ENCODE measurements at regions not wholly inside any gene's neighbourhood (a gene's known extent, or its start where the extent isn't known, plus 50 kb on each side); places are given as distances from the start of the nearest gene placed in this dataset.

DNA sequence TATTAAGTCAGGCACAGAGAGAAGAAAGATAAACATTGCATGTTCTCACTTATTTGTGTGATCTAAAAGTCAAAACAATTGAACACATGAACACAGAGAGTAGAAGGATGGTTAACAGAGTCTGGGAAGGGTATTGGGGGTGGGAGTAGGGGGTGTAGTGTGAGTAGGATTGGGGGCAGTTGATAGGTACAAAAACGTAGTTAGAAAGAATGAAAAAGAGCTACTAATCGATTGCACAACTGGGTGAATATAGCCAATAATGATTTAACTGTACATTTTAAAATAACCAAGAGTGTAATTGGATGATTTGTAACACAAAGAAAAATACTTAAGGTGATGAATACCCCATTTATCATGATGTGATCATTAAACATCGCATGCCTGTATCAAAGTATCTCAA is 333.3 kb downstream of the HAO1 start:
- no peak for DNase-seq
- TF ChIP-seq, protein P1, sequence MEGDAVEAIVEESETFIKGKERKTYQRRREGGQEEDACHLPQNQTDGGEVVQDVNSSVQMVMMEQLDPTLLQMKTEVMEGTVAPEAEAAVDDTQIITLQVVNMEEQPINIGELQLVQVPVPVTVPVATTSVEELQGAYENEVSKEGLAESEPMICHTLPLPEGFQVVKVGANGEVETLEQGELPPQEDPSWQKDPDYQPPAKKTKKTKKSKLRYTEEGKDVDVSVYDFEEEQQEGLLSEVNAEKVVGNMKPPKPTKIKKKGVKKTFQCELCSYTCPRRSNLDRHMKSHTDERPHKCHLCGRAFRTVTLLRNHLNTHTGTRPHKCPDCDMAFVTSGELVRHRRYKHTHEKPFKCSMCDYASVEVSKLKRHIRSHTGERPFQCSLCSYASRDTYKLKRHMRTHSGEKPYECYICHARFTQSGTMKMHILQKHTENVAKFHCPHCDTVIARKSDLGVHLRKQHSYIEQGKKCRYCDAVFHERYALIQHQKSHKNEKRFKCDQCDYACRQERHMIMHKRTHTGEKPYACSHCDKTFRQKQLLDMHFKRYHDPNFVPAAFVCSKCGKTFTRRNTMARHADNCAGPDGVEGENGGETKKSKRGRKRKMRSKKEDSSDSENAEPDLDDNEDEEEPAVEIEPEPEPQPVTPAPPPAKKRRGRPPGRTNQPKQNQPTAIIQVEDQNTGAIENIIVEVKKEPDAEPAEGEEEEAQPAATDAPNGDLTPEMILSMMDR (IDR thresholded peaks at IDR 0.05), result no peak
- Histone ChIP-seq H3K9ac (ENCODE audit: low read depth in 2 of 2, low read length in 2 of 2) (no peak overlapping the region), H3K4me3 (no peak overlapping the region), H3K27ac (no peak overlapping the region), H3K4me1 (no peaks in the 10 kb centered on the region), H3K36me3 (no peaks in the 10 kb centered on the region), H3K9me3 (no peaks in the 10 kb centered on the region), H3K27me3 (no peaks in the 10 kb centered on the region)
- intact Hi-C loops (cut with DNase I), result no loop called here

DNA sequence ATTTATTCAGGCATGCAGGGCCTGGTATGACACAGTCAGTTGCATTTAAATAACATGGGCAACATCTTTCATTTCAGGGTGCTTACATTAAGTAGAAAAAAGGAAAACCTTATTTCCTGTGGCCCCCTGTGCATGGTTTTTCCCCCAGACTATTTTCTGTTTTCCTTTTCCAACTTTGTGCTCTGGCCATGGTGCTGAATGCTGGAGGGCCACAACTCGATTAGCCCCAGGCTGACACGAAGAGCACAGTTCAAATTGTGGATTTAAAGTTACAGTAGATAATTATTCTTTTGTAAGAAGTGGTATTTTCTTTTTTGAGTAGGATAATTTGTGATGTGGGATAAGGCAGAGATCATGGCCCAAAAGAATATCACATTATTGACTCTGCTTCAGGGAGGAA is 332.0 kb downstream of the HAO1 start:
- intact Hi-C loops (cut with DNase I), result no loop called here
- H3K9ac ChIP-seq (ENCODE audit: low read depth in 2 of 2, low read length in 2 of 2), result no peak overlapping the region
- no peak overlapping the region for H3K27ac ChIP-seq
- no peaks in the 10 kb centered on the region for H3K27me3 ChIP-seq
- no peak for DNase-seq
- no peak overlapping the region for H3K4me3 ChIP-seq
- TF ChIP-seq, protein P1 (IDR thresholded peaks at IDR 0.05), result no peak
- no peaks in the 10 kb centered on the region for H3K4me1 ChIP-seq
- no peaks in the 10 kb centered on the region for H3K9me3 ChIP-seq
- H3K36me3 ChIP-seq, result no peaks in the 10 kb centered on the region

DNA sequence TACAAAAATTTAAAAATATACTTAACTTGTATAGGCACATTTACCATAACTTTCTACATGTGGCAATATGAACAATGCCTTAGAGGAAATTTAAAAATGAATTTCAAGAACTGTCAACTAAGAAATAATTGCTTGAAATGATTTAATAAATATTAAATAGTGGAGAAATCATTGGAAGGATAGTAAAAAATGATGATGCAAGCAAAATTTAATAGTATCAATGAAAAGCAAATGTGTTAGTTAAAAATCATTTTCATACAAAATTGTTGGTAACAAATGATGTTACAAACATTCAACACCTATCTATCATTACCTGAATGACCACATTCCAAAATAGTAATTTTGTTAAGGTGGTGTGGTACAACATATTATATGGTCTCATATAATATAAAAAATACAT is 331.0 kb downstream of the HAO1 start:
- H3K4me1 ChIP-seq, result no peaks in the 10 kb centered on the region
- TF ChIP-seq, protein P1 (IDR thresholded peaks at IDR 0.05), result no peak
- intact Hi-C loops (cut with DNase I), result no loop called here
- no peak overlapping the region for H3K27ac ChIP-seq
- no peak overlapping the region for H3K9ac ChIP-seq (ENCODE audit: low read depth in 2 of 2, low read length in 2 of 2)
- no peaks in the 10 kb centered on the region for H3K9me3 ChIP-seq
- no peaks in the 10 kb centered on the region for H3K27me3 ChIP-seq
- H3K4me3 ChIP-seq, result no peak overlapping the region
- no peak for DNase-seq
- H3K36me3 ChIP-seq, result no peaks in the 10 kb centered on the region

DNA sequence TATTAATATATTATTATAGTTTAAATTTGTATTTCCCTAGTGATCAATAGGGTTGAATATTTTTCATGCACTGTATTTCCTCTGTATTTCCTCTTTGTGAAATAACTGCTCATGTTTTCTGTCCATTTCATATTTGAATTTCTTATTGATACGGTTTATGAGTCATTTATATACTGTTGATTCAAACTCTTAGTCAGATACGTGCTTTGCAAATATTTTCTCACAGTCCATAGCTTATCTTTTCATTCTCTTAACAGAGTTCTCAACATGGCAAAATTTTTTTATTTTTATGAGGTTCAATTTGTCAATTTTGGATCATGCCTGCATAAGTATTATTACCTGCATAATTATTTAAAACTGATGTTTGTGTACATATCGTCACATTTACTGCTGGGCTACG is 329.6 kb downstream of the HAO1 start:
- Histone ChIP-seq H3K27ac (no peak overlapping the region), H3K9ac (ENCODE audit: low read depth in 2 of 2, low read length in 2 of 2) (no peak overlapping the region), H3K27me3 (no peaks in the 10 kb centered on the region), H3K36me3 (no peaks in the 10 kb centered on the region), H3K4me3 (no peak overlapping the region), H3K9me3 (no peaks in the 10 kb centered on the region), H3K4me1 (no peaks in the 10 kb centered on the region)
- TF ChIP-seq, protein P1 (IDR thresholded peaks at IDR 0.05), result no peak
- DNase-seq, result no peak
- intact Hi-C loops (cut with DNase I), result no loop called here

DNA sequence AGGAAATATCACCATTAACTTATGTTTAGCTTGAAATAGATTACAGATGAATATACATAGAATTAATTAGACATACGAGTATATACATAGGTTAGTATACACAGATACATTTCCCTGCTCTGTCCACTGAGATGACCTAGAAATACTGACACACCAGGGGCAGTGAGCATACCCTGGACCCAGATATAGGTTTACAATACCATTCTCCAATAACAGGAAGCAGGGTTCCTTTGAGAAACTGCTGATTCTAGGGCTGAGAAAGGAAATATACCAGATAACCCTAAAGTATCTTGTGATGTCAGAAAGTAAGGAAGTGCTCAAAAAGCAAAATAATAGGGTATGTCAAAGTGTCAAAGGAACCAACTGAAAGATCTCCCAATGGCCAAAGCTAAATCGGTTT is 322.5 kb downstream of the HAO1 start:
- intact Hi-C loops (cut with DNase I), result no loop called here
- TF ChIP-seq, protein P1 (IDR thresholded peaks at IDR 0.05), result no peak
- H3K9ac ChIP-seq (ENCODE audit: low read depth in 2 of 2, low read length in 2 of 2), result no peak overlapping the region
- H3K36me3 ChIP-seq, result no peaks in the 10 kb centered on the region
- no peaks in the 10 kb centered on the region for H3K9me3 ChIP-seq
- H3K27me3 ChIP-seq, result no peaks in the 10 kb centered on the region
- H3K27ac ChIP-seq, result no peak overlapping the region
- no peaks in the 10 kb centered on the region for H3K4me1 ChIP-seq
- no peak for DNase-seq
- no peak overlapping the region for H3K4me3 ChIP-seq

Measured in colonic mucosa (tissue), 4 donors.